K562 (cell line): ENCODE measurements at regions not wholly inside any gene's neighbourhood (a gene's known extent, or its start where the extent isn't known, plus 50 kb on each side); places are given as distances from the start of the nearest gene placed in this dataset.

Experiments used
- AFF1 ChIP-seq, 2 experiments: fragments of 450-650 bp; IDR thresholded peaks; 2 replicates each; pipeline ENCODE4 v1.6.1; 2018; ENCODE audit warnings: mild to moderate bottlenecking in 2 of 2, low read depth in 1 of 2; ENCODE audit not compliant: partially characterized antibody in 2 of 2
- DEAF1 ChIP-seq: fragments of 450-650 bp; formaldehyde crosslinking; IDR thresholded peaks from 2 replicates; pipeline ENCODE4 v1.4.0; 2020; ENCODE audit warnings: mild to moderate bottlenecking, moderate library complexity
- ELF4 ChIP-seq: fragments of 450-650 bp; formaldehyde crosslinking; IDR thresholded peaks from 2 replicates; pipeline ENCODE4 v1.4.0; 2022; ENCODE audit warnings: missing genetic modification characterization
- GATAD2A ChIP-seq: fragments of 450-650 bp; IDR thresholded peaks from 2 replicates; pipeline ENCODE4 v1.6.1; 2017
- MAZ ChIP-seq, 2 experiments: fragments of 450-650 bp in 1 of 2; sonication (generic) in 1 of 2; formaldehyde crosslinking; IDR thresholded peaks in 1 of 2; conservative IDR thresholded peaks in 1 of 2; 2 replicates each; pipeline versions ENCODE4 v1.4.0 to v1.5.0; 2020; ENCODE audit warnings: mild to moderate bottlenecking in 1 of 2, missing genetic modification reagents in 1 of 2
- MEIS2 ChIP-seq: fragments of 450-650 bp; IDR thresholded peaks from 2 replicates; pipeline ENCODE4 v1.6.1; 2014; ENCODE audit warnings: mild to moderate bottlenecking; ENCODE audit not compliant: partially characterized antibody
- RNF219 ChIP-seq: fragments of 250-450 bp; sonication (Bioruptor Pico); IDR thresholded peaks from 2 replicates; pipeline ENCODE4 v1.5.0; 2022; ENCODE audit warnings: mild to moderate bottlenecking
- SMAD2 ChIP-seq: fragments of 150-350 bp; IDR thresholded peaks from 2 replicates; pipeline ENCODE4 v1.6.1; 2014; ENCODE audit warnings: low read depth, mild to moderate bottlenecking, low read length
- SMAD3 ChIP-seq: fragments of 450-650 bp; formaldehyde crosslinking; conservative IDR thresholded peaks from 2 replicates; pipeline ENCODE4 v1.4.0; 2020; ENCODE audit warnings: mild to moderate bottlenecking
- SRSF9 ChIP-seq: fragments of 200-400 bp; formaldehyde crosslinking; IDR thresholded peaks from 2 replicates; pipeline ENCODE4 v1.6.1; 2017; ENCODE audit warnings: low read depth, low read length, borderline replicate concordance
- ZBTB12 ChIP-seq: fragments of 250-450 bp; sonication (Bioruptor Pico); IDR thresholded peaks from 2 replicates; pipeline ENCODE4 v1.4.0; 2020
- ZNF274 ChIP-seq: IDR thresholded peaks from 2 replicates; pipeline ENCODE4 v1.6.1; 2011; ENCODE audit warnings: low read depth, mild to moderate bottlenecking, low read length, moderate library complexity, borderline replicate concordance
- ZNF311 ChIP-seq: fragments of 250-450 bp; sonication (Bioruptor Pico); IDR thresholded peaks from 2 replicates; pipeline ENCODE4 v1.4.0; 2020; ENCODE audit warnings: mild to moderate bottlenecking, moderate library complexity
- ZNF766 ChIP-seq: fragments of 200-800 bp; sonication (Bioruptor generic); conservative IDR thresholded peaks from 2 replicates; pipeline ENCODE4 v1.6.1; 2016; ENCODE audit warnings: missing genetic modification characterization, missing compliant biosample characterization
- TF ChIP-seq, protein P1 (sequence below): fragments of 250-450 bp; sonication (Bioruptor Pico); IDR thresholded peaks from 2 replicates; pipeline ENCODE4 v1.4.0; 2020; ENCODE audit warnings: mild to moderate bottlenecking, moderate library complexity

- TF ChIP-seq RNF219 (CRISPR knock-in tag) (peak; percentile 49; the same call in 1 of the 2 replicates), ZNF274 (no peak), AFF1 (IDR thresholded peaks at IDR 0.05; ENCODE audit: low read depth in 1 of 2, partially characterized antibody in 2 of 2) (no peak), SRSF9 (no peak), ZNF311 (CRISPR knock-in tag) (peak; percentile 99), DEAF1 (CRISPR knock-in tag) (peak; percentile 41), MAZ (CRISPR knock-in tag; conservative IDR thresholded peaks at IDR 0.05 in 1 of 2, IDR thresholded peaks at IDR 0.05 in 1 of 2) (peak in 1 of 2 experiments; percentile 96; a peak in 2 of 4 replicates), SMAD3 (CRISPR knock-in tag) (peak; percentile 99), ELF4 (CRISPR knock-in tag) (0 out of 2 replicates have a peak, but pooled peaks have one; percentile 45), GATAD2A (no peak), MEIS2 (no peak), ZBTB12 (CRISPR knock-in tag) (peak; percentile 87), ZNF766 (CRISPR knock-in tag) (peak; percentile 95), SMAD2 (no peak)
- TF ChIP-seq, protein P1, sequence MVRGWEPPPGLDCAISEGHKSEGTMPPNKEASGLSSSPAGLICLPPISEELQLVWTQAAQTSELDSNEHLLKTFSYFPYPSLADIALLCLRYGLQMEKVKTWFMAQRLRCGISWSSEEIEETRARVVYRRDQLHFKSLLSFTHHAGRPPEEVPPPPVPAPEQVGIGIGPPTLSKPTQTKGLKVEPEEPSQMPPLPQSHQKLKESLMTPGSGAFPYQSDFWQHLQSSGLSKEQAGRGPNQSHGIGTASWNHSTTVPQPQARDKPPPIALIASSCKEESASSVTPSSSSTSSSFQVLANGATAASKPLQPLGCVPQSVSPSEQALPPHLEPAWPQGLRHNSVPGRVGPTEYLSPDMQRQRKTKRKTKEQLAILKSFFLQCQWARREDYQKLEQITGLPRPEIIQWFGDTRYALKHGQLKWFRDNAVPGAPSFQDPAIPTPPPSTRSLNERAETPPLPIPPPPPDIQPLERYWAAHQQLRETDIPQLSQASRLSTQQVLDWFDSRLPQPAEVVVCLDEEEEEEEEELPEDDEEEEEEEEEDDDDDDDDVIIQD (CRISPR knock-in tag), result peak; percentile 90
Measured at GRCh38 chr10:123942114-123942861, 50.7 kb upstream of the CPXM2 start (continued).
